Stomach (tissue), 4 donors: ENCODE measurements at regions not wholly inside any gene's neighbourhood (a gene's known extent, or its start where the extent isn't known, plus 50 kb on each side); places are given as distances from the start of the nearest gene placed in this dataset.

Source experiments
- CTCF ChIP-seq, 7 experiments: fragments of 450-650 bp in 4 of 7; fragments of 200-600 bp in 3 of 7; sonication (generic) in 3 of 7; IDR thresholded peaks; one replicate each; pipeline ENCODE4 v1.5.1; 2016 to 2019; ENCODE audit warnings: antibody characterized with exemption in 7 of 7, control low read depth in 2 of 7, mild to moderate bottlenecking in 1 of 7
- POLR2A ChIP-seq, 4 donors: fragments of 450-650 bp; IDR thresholded peaks; one replicate each; pipeline ENCODE4 v1.6.1; 2016; ENCODE audit warnings: antibody characterized with exemption in 4 of 4, control low read depth in 2 of 4, mild to moderate bottlenecking in 1 of 4, moderate library complexity in 1 of 4

GRCh38 chr18:33849731-33850130, 271.7 kb downstream of the ASXL3 start:
- TF ChIP-seq CTCF (IDR thresholded peaks at IDR 0.05) (no peak), POLR2A (IDR thresholded peaks at IDR 0.05) (no peak)
